ENCODE measurements at regions not wholly inside any gene's neighbourhood (a gene's known extent, or its start where the extent isn't known, plus 50 kb on each side); places are given as distances from the start of the nearest gene placed in this dataset.
"Not testable (repeated sequence)": the region's sequence is repeated elsewhere in the genome, so short reads cannot be mapped to it uniquely, and the experiment has no call there.

GRCh38 chr2:81412681-81413080 is 1108.1 kb upstream of the LRRTM1 start:
- Mint-ChIP-seq H3K27ac (no peak overlapping the region), H3K4me1 (no peaks in the 10 kb centered on the region), H3K4me3 (no peak overlapping the region), H3K27me3 (no peaks in the 10 kb centered on the region), H3K36me3 (no peaks in the 10 kb centered on the region), H3K9me3 (peaks cover 2% of the 10 kb centered on the region)
- DNase-seq, result no peak
- CTCF ChIA-PET, result no interaction called here

DNA sequence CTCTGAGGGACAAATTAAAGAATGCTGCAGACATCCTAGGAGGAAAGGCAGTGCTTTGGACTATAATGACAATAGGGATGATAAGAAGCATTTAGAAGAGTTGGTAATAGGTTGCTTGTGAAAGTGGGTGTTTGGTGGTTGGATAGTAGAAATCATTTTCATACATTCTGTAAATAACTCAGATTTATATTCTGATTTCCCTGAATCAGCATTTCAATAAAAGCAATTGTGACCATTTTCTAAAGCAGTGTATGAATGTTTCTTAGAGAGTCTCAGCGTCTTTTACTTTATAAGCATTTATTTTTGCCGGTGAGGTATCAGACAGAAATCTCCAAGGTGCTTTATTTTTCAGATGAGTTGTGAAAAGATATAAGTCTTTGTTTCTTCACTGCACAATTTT is 1099.0 kb upstream of the LRRTM1 start:
- H3K4me3 Mint-ChIP-seq, result no peak overlapping the region

GRCh38 chr2:81396417-81397019 is 1092.0 kb upstream of the LRRTM1 start:
- Mint-ChIP-seq H3K27ac (no peak overlapping the region), H3K9me3 (peaks cover 16% of the 10 kb centered on the region), H3K4me1 (no peaks in the 10 kb centered on the region), H3K36me3 (no peaks in the 10 kb centered on the region), H3K27me3 (no peaks in the 10 kb centered on the region), H3K4me3 (no peak overlapping the region)
- CTCF ChIA-PET, result no interaction called here
- no peak for DNase-seq

More for the DNA sequence above, 1099.0 kb upstream of the LRRTM1 start:
- Mint-ChIP-seq H3K27me3 (no peaks in the 10 kb centered on the region), H3K27ac (no peak overlapping the region), H3K9me3 (peaks cover 10% of the 10 kb centered on the region), H3K4me1 (no peaks in the 10 kb centered on the region), H3K36me3 (no peaks in the 10 kb centered on the region)
- no peak for DNase-seq
- CTCF ChIA-PET, result no interaction called here

DNA sequence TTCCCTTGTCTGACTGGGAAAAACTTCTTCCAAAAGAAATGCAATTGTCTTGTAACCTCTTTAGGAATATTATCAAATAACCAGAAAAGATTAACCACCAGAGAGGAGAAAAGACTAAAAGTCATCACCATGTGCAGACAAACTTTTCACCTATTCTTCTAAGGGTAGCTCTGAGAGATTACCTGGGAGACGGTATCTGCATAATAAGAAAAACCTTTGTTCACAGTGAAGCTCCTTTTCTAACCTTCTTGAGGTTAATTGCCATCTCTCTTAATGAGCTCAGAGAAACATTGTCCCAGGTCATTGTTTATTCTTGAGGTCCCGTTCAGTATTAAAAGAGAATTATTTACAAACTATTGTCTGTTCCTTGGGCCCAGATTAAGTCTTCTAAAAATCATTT is 1091.2 kb upstream of the LRRTM1 start:
- CTCF ChIA-PET, result no interaction called here
- Mint-ChIP-seq H3K27me3 (no peaks in the 10 kb centered on the region), H3K27ac (no peak overlapping the region), H3K4me3 (no peak overlapping the region), H3K9me3 (peaks cover 21% of the 10 kb centered on the region), H3K36me3 (no peaks in the 10 kb centered on the region), H3K4me1 (no peaks in the 10 kb centered on the region)
- DNase-seq, result no peak

DNA sequence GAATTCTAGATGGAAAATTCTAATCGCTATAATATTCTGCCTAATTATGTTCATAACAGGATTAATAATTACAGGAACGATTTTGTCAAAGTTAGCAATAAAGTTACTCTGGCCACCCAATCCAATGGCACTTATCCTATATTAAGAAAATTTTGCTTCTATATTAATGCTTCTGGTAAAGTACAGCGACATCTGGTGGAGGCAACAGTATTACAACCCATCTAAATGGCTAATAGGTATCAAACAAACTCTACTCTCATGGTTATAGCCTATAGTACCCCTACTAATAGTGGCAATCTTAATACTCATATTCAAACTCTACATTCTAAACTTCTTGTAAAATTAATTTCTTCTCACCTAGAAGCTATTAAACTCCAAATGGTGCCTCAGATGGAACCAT is 1084.7 kb upstream of the LRRTM1 start:
- H3K9me3 Mint-ChIP-seq, result peaks cover 25% of the 10 kb centered on the region
- no peaks in the 10 kb centered on the region for H3K4me1 Mint-ChIP-seq
- DNase-seq, result no peak
- H3K27ac Mint-ChIP-seq, result no peak overlapping the region
- H3K36me3 Mint-ChIP-seq, result no peaks in the 10 kb centered on the region
- CTCF ChIA-PET, result no interaction called here
- H3K27me3 Mint-ChIP-seq, result no peaks in the 10 kb centered on the region
- no peak overlapping the region for H3K4me3 Mint-ChIP-seq

- H3K27ac Mint-ChIP-seq, result no peak overlapping the region
- CTCF ChIA-PET, result no interaction called here
- H3K9me3 Mint-ChIP-seq, result peaks cover 10% of the 10 kb centered on the region
- no peak overlapping the region for H3K4me3 Mint-ChIP-seq
- no peaks in the 10 kb centered on the region for H3K27me3 Mint-ChIP-seq
- no peaks in the 10 kb centered on the region for H3K36me3 Mint-ChIP-seq
- no peak for DNase-seq
- no peaks in the 10 kb centered on the region for H3K4me1 Mint-ChIP-seq
Measured at GRCh38 chr2:81363800-81364199, 1059.2 kb upstream of the LRRTM1 start.

DNA sequence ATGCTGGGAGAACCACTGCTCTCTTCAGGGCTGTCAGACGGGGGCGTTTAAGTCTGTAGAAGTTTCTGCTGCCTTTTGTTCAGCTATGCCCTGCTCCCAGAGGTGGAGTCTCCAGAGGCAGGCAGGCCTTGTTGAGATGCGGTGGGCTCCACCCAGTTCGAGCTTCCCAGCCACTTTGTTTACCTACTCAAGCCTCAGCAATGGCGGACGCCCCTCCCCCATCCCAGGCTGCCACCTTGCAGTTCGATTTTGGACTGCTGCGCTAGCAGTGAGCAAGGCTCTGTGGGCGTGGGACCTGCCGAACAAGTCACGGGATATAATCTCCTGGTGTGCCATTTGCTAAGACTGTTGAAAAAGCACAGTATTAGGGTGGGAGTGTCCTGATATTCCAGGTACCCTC is 1057.9 kb upstream of the LRRTM1 start:
- not testable (repeated sequence) for H3K9me3 Mint-ChIP-seq

DNA sequence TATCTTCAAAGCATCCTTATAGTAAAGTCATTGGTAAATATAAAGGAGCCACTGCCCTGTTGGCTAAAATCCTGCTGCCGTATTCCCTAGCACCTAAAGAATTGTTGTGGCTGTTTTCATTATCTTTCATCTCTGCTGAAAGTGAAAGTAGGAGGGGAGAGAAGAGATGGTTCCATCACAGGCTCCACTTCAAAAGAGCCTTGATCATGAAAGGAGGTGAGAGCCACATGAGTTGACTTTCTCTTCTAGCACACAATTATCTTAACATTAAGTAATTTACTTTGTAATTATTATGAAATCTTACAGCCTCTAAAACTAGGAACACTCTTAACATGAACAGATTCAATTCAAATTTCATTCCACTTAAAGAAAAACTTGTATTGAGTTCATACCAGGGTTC is 1050.9 kb upstream of the LRRTM1 start:
- H3K4me1 Mint-ChIP-seq, result no peaks in the 10 kb centered on the region
- CTCF ChIA-PET, result no interaction called here
- DNase-seq, result no peak

More for the DNA sequence above, 1057.9 kb upstream of the LRRTM1 start:
- DNase-seq, H3K27ac Mint-ChIP-seq, H3K4me1 Mint-ChIP-seq, H3K4me3 Mint-ChIP-seq, H3K27me3 Mint-ChIP-seq, H3K36me3 Mint-ChIP-seq, CTCF ChIA-PET: not testable (repeated sequence)

GRCh38 chr2:81334046-81334445 is 1029.5 kb upstream of the LRRTM1 start:
- DNase-seq, result no peak

More for the DNA sequence above, 1050.9 kb upstream of the LRRTM1 start:
- peaks cover 16% of the 10 kb centered on the region for H3K9me3 Mint-ChIP-seq
- H3K27me3 Mint-ChIP-seq, result no peaks in the 10 kb centered on the region
- no peaks in the 10 kb centered on the region for H3K36me3 Mint-ChIP-seq
- no peak overlapping the region for H3K27ac Mint-ChIP-seq
- no peak overlapping the region for H3K4me3 Mint-ChIP-seq

GRCh38 chr2:81328968-81329367 is 1024.4 kb upstream of the LRRTM1 start:
- Mint-ChIP-seq H3K27ac (no peak overlapping the region), H3K36me3 (no peaks in the 10 kb centered on the region), H3K27me3 (no peaks in the 10 kb centered on the region), H3K4me3 (no peak overlapping the region), H3K4me1 (no peaks in the 10 kb centered on the region), H3K9me3 (peaks cover 9% of the 10 kb centered on the region)
- no peak for DNase-seq
- CTCF ChIA-PET, result no interaction called here

More at GRCh38 chr2:81334046-81334445, 1029.5 kb upstream of the LRRTM1 start:
- Mint-ChIP-seq H3K9me3 (no peaks in the 10 kb centered on the region), H3K27ac (no peak overlapping the region), H3K4me3 (no peak overlapping the region), H3K36me3 (no peaks in the 10 kb centered on the region), H3K27me3 (no peaks in the 10 kb centered on the region), H3K4me1 (no peaks in the 10 kb centered on the region)
- CTCF ChIA-PET, result no interaction called here

DNA sequence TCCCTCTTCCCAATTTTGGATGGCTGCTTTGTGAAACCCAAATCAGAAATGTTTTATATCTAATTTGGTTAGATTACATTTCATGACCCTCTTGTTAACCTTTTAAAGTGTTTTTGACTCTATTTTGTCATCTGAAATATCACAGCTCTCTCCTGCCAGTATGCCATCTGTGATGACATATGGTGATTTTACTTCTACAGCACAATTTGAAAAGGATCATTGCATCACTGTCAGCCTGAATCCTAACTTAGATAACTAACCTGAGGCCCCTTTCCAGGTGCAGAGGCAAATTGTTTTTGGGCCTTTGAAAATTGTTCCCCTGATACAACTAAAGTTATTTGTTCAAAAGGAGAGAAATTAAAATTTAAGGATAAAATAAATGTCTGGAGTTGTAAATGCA is 1023.4 kb upstream of the LRRTM1 start:
- Mint-ChIP-seq H3K36me3 (no peaks in the 10 kb centered on the region), H3K27ac (no peak overlapping the region), H3K4me3 (no peak overlapping the region), H3K9me3 (peaks cover 15% of the 10 kb centered on the region), H3K4me1 (no peaks in the 10 kb centered on the region), H3K27me3 (no peaks in the 10 kb centered on the region)
- CTCF ChIA-PET, result no interaction called here
- no peak for DNase-seq

DNA sequence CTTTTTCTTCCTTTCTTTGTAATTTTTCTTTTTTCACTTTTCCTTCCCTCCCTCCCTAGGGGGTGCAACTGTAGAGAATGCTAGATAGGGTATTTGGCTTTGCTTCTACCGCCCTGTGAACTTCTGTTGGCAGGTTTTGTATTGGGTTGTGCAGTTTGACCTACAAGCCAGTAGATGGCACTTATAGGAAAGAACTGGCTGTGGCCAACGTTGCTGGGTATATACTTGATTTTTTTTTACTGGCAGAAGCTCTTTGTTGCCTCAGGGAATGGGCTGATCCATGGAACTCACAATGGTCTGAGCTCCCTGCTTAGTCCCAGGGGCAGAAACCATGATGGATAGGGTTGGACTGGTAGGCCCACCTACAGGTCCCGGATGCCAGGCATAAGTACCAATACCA is 1019.5 kb upstream of the LRRTM1 start:
- CTCF ChIA-PET, result no interaction called here
- no peaks in the 10 kb centered on the region for H3K36me3 Mint-ChIP-seq
- no peak overlapping the region for H3K4me3 Mint-ChIP-seq
- H3K27me3 Mint-ChIP-seq, result no peaks in the 10 kb centered on the region
- peaks cover 15% of the 10 kb centered on the region for H3K9me3 Mint-ChIP-seq
- H3K4me1 Mint-ChIP-seq, result no peaks in the 10 kb centered on the region
- H3K27ac Mint-ChIP-seq, result no peak overlapping the region
- DNase-seq, result no peak

DNA sequence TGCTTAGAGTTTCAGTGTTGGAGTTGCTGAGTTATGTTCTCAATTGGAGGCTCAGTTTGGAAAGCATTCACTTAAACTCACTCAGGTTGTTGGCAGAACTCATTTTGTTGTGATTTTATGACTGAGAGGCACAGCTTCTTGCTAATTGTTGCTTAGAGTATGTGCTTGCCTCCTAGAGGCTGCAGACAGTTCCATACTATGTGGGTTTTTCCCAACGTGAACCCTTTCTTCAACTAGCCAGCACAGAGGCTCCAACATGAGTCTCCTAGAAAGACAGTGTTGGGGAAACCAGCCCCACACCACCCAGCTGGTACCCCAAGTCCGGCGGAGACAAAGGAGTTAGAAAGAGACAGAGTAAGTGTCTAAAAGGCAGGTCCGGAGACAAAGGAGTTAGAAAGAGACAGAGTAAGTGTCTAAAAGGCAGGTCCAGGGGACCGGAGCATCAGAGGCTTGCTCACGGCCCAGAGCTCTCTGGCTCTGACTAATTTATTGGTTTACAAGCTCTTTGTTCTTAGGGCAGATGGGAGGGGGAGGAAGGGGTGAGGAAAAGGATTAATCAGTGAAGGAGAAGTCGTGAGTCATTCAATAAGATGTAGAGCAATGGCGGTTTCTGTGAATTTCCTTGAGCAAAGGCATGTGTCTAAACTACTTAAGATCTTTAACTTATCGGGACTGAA is 999.7 kb upstream of the LRRTM1 start:
- Mint-ChIP-seq H3K27ac (no peak overlapping the region), H3K9me3 (peaks cover 12% of the 10 kb centered on the region), H3K36me3 (no peaks in the 10 kb centered on the region), H3K4me3 (no peak overlapping the region), H3K27me3 (no peaks in the 10 kb centered on the region), H3K4me1 (no peaks in the 10 kb centered on the region)
- CTCF ChIA-PET, result no interaction called here
- DNase-seq, result no peak

- Mint-ChIP-seq H3K27ac (no peak overlapping the region), H3K4me1 (no peaks in the 10 kb centered on the region), H3K27me3 (no peaks in the 10 kb centered on the region), H3K36me3 (no peaks in the 10 kb centered on the region), H3K9me3 (peaks cover 12% of the 10 kb centered on the region), H3K4me3 (no peak overlapping the region)
- CTCF ChIA-PET, result no interaction called here
- DNase-seq, result no peak
Measured at GRCh38 chr2:81303321-81303720, 998.8 kb upstream of the LRRTM1 start.

DNA sequence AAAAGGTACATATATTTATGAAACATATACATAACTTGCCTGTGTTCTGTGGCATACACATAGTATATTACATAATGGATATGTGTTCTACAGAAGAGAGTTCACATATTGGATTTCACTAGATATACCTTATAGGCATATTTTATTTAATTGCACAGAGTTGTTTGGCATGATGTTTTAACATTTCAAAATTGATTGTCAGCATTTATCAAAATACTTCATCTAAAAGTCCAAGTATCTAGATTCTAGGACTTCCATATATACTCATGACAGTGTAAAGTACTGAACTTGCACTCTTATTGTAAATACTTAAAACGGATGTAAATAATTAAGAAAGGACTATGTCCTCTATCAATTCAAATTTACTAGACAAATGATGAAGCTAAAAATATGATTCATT is 995.3 kb upstream of the LRRTM1 start:
- peaks cover 10% of the 10 kb centered on the region for H3K9me3 Mint-ChIP-seq
- H3K36me3 Mint-ChIP-seq, result no peaks in the 10 kb centered on the region
- H3K4me1 Mint-ChIP-seq, result no peaks in the 10 kb centered on the region
- H3K27ac Mint-ChIP-seq, result no peak overlapping the region
- H3K27me3 Mint-ChIP-seq, result no peaks in the 10 kb centered on the region
- no peak for DNase-seq
- CTCF ChIA-PET, result no interaction called here
- no peak overlapping the region for H3K4me3 Mint-ChIP-seq
